ENCODE measurements at regions not wholly inside any gene's neighbourhood (a gene's known extent, or its start where the extent isn't known, plus 50 kb on each side); places are given as distances from the start of the nearest gene placed in this dataset.

GRCh38 chr13:54486421-54487166 is 1458.0 kb downstream of the OLFM4 start:
- TF ChIP-seq, protein P1, sequence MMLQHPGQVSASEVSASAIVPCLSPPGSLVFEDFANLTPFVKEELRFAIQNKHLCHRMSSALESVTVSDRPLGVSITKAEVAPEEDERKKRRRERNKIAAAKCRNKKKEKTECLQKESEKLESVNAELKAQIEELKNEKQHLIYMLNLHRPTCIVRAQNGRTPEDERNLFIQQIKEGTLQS (IDR thresholded peaks at IDR 0.05): no peak
- TF ChIP-seq, protein P2, sequence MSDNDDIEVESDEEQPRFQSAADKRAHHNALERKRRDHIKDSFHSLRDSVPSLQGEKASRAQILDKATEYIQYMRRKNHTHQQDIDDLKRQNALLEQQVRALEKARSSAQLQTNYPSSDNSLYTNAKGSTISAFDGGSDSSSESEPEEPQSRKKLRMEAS (IDR thresholded peaks at IDR 0.05): no peak
- TF ChIP-seq YY1 (IDR thresholded peaks at IDR 0.05) (no peak), RXRA (IDR thresholded peaks at IDR 0.05) (no peak), HNF4A (conservative IDR thresholded peaks at IDR 0.05) (no peak), REST (IDR thresholded peaks at IDR 0.05) (no peak), SP1 (IDR thresholded peaks at IDR 0.05) (no peak), GABPA (IDR thresholded peaks at IDR 0.05 in 1 of 2, conservative IDR thresholded peaks at IDR 0.05 in 1 of 2) (no peak), FOXA2 (IDR thresholded peaks at IDR 0.05) (no peak), EGR1 (IDR thresholded peaks at IDR 0.05; ENCODE audit: low read depth in 2 of 2) (no peak), ZBTB33 (IDR thresholded peaks at IDR 0.05) (no peak), NR2F2 (IDR thresholded peaks at IDR 0.05) (no peak), FOXA1 (IDR thresholded peaks at IDR 0.05) (no peak), RAD21 (IDR thresholded peaks at IDR 0.05) (no peak), TAF1 (conservative IDR thresholded peaks at IDR 0.05) (no peak), CTCF (IDR thresholded peaks at IDR 0.05; ENCODE audit: low read depth, low read length, missing input control) (no peak), HNF4G (IDR thresholded peaks at IDR 0.05) (no peak), JUND (IDR thresholded peaks at IDR 0.05) (no peak)
- H3K9me3 ChIP-seq (ENCODE audit: control insufficient read depth in 4 of 4, low read length in 3 of 4): peaks cover 0 to 2% (median 0%) of the 10 kb centered on the region in 4 donors
- no peak overlapping the region for H3K27ac ChIP-seq (ENCODE audit: low read depth in 1 of 2, low read length in 2 of 2)
- no peaks in the 10 kb centered on the region for H3K36me3 ChIP-seq (ENCODE audit: control insufficient read depth in 4 of 4, insufficient read depth in 3 of 4, low read depth in 1 of 4, low read length in 3 of 4)
- no peak overlapping the region for H3K9ac ChIP-seq (ENCODE audit: low read depth in 1 of 2, low read length in 2 of 2)
- 79% methylated on average over 7 of the region's 7 CpGs for WGBS
- no peak for DNase-seq (ENCODE audit: low spot score)
- no peaks in the 10 kb centered on the region for H3K27me3 ChIP-seq (ENCODE audit: control insufficient read depth in 4 of 4, insufficient read depth in 4 of 4, low read length in 3 of 4)
- H3K4me1 ChIP-seq (ENCODE audit: control insufficient read depth in 4 of 4, insufficient read depth in 4 of 4, low read length in 3 of 4): no peaks in the 10 kb centered on the region
- H3K4me3 ChIP-seq (ENCODE audit: low read depth in 1 of 3, low read length in 3 of 3): no peak overlapping the region
